ENCODE measurements at regions not wholly inside any gene's neighbourhood (a gene's known extent, or its start where the extent isn't known, plus 50 kb on each side); places are given as distances from the start of the nearest gene placed in this dataset.

DNA sequence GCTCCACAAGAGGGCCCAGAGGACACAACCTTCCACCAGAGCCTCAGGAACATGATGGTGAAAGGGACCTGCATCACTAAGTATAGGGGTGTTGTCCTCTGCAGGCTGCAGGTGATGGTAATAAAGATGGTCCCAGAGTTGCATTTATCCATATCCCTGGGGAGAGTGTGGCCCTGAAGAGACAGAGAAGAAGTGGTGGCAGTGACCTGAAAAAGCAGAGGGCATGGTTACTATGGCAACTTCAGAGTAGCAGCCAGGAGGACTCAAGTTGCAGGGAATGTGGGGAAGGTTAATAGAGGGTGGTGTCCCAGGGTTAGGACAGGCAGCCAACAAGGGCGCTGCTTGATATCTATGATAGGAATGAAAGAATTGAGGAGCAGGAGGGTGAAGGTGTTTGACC, 57.1 kb downstream of the HLA-A start:
- Histone ChIP-seq H3K27me3 (no peaks in the 10 kb centered on the region), H3K36me3 (no peaks in the 10 kb centered on the region), H3K27ac (no peak overlapping the region), H3K9me3 (no peaks in the 10 kb centered on the region), H3K4me1 (no peaks in the 10 kb centered on the region), H3K4me3 (no peak overlapping the region)
- no peak for DNase-seq (ENCODE audit: low spot score in 2 of 2)
- WGBS, 2 donors: 82 to 96% methylated on average over 1 of the region's 1 CpG
- TF ChIP-seq EP300 (IDR thresholded peaks at IDR 0.05): no peak
- TF ChIP-seq POLR2A (IDR thresholded peaks at IDR 0.05): no peak
- TF ChIP-seq, protein P1, sequence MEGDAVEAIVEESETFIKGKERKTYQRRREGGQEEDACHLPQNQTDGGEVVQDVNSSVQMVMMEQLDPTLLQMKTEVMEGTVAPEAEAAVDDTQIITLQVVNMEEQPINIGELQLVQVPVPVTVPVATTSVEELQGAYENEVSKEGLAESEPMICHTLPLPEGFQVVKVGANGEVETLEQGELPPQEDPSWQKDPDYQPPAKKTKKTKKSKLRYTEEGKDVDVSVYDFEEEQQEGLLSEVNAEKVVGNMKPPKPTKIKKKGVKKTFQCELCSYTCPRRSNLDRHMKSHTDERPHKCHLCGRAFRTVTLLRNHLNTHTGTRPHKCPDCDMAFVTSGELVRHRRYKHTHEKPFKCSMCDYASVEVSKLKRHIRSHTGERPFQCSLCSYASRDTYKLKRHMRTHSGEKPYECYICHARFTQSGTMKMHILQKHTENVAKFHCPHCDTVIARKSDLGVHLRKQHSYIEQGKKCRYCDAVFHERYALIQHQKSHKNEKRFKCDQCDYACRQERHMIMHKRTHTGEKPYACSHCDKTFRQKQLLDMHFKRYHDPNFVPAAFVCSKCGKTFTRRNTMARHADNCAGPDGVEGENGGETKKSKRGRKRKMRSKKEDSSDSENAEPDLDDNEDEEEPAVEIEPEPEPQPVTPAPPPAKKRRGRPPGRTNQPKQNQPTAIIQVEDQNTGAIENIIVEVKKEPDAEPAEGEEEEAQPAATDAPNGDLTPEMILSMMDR (IDR thresholded peaks at IDR 0.05): no peak

DNA sequence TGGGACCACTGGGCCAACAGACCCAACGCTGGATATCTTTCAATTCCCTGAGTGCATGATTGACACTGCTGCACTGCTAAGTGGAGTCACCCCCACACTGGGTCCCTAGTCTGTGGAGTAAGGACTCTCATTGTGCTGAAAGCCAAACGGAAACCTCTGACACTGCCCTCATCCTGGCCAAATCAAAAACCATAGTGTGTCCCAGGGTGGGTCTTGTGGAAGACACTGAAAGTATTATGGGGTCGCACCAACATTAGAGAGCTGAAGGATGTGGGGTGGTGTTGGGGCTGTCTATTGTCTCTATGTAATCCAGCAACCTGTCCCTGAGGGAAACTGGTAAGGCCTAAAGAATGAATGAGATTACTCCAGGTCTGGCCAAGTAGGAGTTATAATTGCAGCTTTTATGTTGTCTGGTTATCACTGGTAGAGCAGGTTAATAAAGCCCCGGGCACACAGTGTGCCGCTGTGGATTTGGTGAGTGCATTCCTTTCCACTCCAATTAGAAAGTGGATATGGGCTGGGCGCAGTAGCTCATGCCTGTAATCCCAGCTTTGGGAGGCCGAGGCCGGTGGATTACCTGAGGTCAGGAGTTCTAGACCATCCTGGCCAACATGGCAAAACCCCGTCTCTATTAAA, 57.9 kb downstream of the HLA-A start:
- H3K4me3 ChIP-seq: no peak overlapping the region
- no peaks in the 10 kb centered on the region for H3K4me1 ChIP-seq
- WGBS, 2 donors: 83 to 87% methylated on average over 8 to 9 of the region's 9 CpGs
- H3K36me3 ChIP-seq: no peaks in the 10 kb centered on the region
- TF ChIP-seq POLR2A (IDR thresholded peaks at IDR 0.05) (no peak), EP300 (IDR thresholded peaks at IDR 0.05) (no peak)
- TF ChIP-seq, protein P1 (IDR thresholded peaks at IDR 0.05): no peak
- DNase-seq (ENCODE audit: low spot score in 2 of 2): no peak
- H3K27me3 ChIP-seq: no peaks in the 10 kb centered on the region
- H3K9me3 ChIP-seq: no peaks in the 10 kb centered on the region
- no peak overlapping the region for H3K27ac ChIP-seq

DNA sequence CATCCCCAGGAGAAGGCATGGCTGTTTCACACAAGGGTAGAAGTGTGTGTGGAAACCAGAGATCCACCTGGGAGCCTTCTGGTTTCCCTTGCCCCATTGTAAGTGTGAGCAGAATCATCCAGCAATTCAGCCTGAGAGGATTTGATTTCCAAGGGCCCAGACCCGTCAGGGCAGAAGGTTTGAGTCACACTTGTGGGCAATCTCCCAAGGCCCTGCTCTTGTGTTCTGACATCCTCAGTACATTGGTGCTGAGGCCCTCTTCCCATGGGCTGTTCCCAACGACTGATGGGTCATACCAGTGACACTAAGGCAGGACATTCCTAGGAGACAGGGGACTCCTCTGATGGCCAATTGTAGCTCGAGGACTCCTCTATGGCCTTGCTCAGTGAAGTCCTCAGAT, 58.2 kb upstream of the POLR1H start:
- TF ChIP-seq, protein P1 (IDR thresholded peaks at IDR 0.05): no peak
- TF ChIP-seq EP300 (IDR thresholded peaks at IDR 0.05): no peak
- TF ChIP-seq POLR2A (IDR thresholded peaks at IDR 0.05): no peak
- Histone ChIP-seq H3K4me1 (peaks cover 0 to 19% (median 10%) of the 10 kb centered on the region in 4 donors), H3K4me3 (no peak overlapping the region), H3K9me3 (no peaks in the 10 kb centered on the region), H3K36me3 (no peaks in the 10 kb centered on the region), H3K27me3 (peaks cover 0 to 17% of the 10 kb centered on the region in 2 donors), H3K27ac (no peak overlapping the region)
- WGBS, 2 donors: 44 to 61% methylated on average over 3 of the region's 3 CpGs
- no peak for DNase-seq (ENCODE audit: low spot score in 2 of 2)

DNA sequence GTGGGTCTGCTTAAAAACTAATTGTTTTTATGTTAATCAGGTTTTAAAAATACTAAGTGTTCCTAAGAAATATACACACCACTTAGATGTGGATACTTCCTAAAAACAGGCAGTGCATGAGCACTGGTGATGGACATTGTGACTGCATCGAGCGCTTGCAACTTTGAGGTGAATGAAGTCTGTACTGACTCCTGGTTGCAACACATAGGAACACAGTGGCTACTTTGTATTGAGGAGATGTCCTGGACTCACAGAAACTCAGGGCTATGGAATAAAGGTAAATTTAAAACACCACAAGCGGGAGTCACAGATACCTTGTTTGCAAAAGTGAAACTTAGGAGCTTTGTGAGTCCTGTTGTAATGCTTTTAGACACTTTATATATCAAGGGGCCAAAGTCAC, 55.6 kb upstream of the POLR1H start:
- DNase-seq (ENCODE audit: low spot score in 2 of 2): no peak
- H3K4me3 ChIP-seq: no peak overlapping the region

More for the DNA sequence above, 55.6 kb upstream of the POLR1H start:
- TF ChIP-seq EP300 (IDR thresholded peaks at IDR 0.05) (no peak), POLR2A (IDR thresholded peaks at IDR 0.05) (no peak)
- TF ChIP-seq, protein P1 (IDR thresholded peaks at IDR 0.05): no peak
- no peaks in the 10 kb centered on the region for H3K9me3 ChIP-seq
- 92 to 93% methylated on average over 3 of the region's 3 CpGs for WGBS, 2 donors
- H3K4me1 ChIP-seq: peaks cover 0 to 19% (median 10%) of the 10 kb centered on the region in 4 donors
- no peak overlapping the region for H3K27ac ChIP-seq
- peaks cover 0 to 34% of the 10 kb centered on the region in 2 donors for H3K27me3 ChIP-seq
- peaks cover 0 to 6% (median 0%) of the 10 kb centered on the region in 3 donors for H3K36me3 ChIP-seq

All from tibial nerve (tissue), 4 donors.